Thyroid gland (tissue), 4 donors: ENCODE measurements at regions not wholly inside any gene's neighbourhood (a gene's known extent, or its start where the extent isn't known, plus 50 kb on each side); places are given as distances from the start of the nearest gene placed in this dataset.

ENCODE experiments used
- CTCF ChIP-seq, 6 experiments: fragments of 200-600 bp in 3 of 6; fragments of 450-650 bp in 3 of 6; sonication (generic) in 3 of 6; IDR thresholded peaks; one replicate each; pipeline ENCODE4 v1.5.1; 2016 to 2019; ENCODE audit warnings: antibody characterized with exemption in 6 of 6, mild to moderate bottlenecking in 2 of 6, inconsistent platforms in 1 of 6, moderate library complexity in 1 of 6
- POLR2A ChIP-seq, 2 donors: fragments of 450-650 bp; IDR thresholded peaks; one replicate each; pipeline ENCODE4 v1.6.1; 2017; ENCODE audit warnings: antibody characterized with exemption in 2 of 2, mild to moderate bottlenecking in 2 of 2, moderate library complexity in 1 of 2

GRCh38 chr3:159655202-159655601 is 333.4 kb upstream of the IL12A start:
- TF ChIP-seq CTCF (IDR thresholded peaks at IDR 0.05) (no peak), POLR2A (IDR thresholded peaks at IDR 0.05) (no peak)
